ENCODE measurements at regions not wholly inside any gene's neighbourhood (a gene's known extent, or its start where the extent isn't known, plus 50 kb on each side); places are given as distances from the start of the nearest gene placed in this dataset.
A peak's percentile ranks its signal among the peaks of the same experiment; 100 is the strongest.

GRCh38 chr20:22366631-22367030 lies 217.7 kb downstream of the FOXA2 start:
- Histone ChIP-seq H3K27ac (ENCODE audit: low read depth in 1 of 2, low read length in 1 of 2) (no peak overlapping the region), H3K4me3 (no peak overlapping the region), H3K27me3 (ENCODE audit: control insufficient read depth in 3 of 3, insufficient read depth in 3 of 3, low read length in 2 of 3) (peaks cover 0 to 2% (median 0%) of the 10 kb centered on the region in 3 donors), H3K9ac (ENCODE audit: insufficient read depth in 1 of 2, low read length in 2 of 2) (no peak overlapping the region), H3K4me1 (ENCODE audit: control insufficient read depth in 5 of 5, insufficient read depth in 5 of 5, low read length in 5 of 5) (no peaks in the 10 kb centered on the region), H3K9me3 (ENCODE audit: control insufficient read depth in 4 of 4, insufficient read depth in 3 of 4, low read length in 3 of 4) (no peaks in the 10 kb centered on the region), H3K36me3 (ENCODE audit: control insufficient read depth in 4 of 4, insufficient read depth in 4 of 4, low read length in 4 of 4) (no peaks in the 10 kb centered on the region)
- TF ChIP-seq, protein P1, sequence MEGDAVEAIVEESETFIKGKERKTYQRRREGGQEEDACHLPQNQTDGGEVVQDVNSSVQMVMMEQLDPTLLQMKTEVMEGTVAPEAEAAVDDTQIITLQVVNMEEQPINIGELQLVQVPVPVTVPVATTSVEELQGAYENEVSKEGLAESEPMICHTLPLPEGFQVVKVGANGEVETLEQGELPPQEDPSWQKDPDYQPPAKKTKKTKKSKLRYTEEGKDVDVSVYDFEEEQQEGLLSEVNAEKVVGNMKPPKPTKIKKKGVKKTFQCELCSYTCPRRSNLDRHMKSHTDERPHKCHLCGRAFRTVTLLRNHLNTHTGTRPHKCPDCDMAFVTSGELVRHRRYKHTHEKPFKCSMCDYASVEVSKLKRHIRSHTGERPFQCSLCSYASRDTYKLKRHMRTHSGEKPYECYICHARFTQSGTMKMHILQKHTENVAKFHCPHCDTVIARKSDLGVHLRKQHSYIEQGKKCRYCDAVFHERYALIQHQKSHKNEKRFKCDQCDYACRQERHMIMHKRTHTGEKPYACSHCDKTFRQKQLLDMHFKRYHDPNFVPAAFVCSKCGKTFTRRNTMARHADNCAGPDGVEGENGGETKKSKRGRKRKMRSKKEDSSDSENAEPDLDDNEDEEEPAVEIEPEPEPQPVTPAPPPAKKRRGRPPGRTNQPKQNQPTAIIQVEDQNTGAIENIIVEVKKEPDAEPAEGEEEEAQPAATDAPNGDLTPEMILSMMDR (IDR thresholded peaks at IDR 0.05; ENCODE audit: control extremely low read depth, extremely low read depth) = no peak
- DNase-seq = peak in 1 of 3 donors; percentile 34
- no peak for ATAC-seq (ENCODE audit: insufficient read depth, low FRiP score)

DNA sequence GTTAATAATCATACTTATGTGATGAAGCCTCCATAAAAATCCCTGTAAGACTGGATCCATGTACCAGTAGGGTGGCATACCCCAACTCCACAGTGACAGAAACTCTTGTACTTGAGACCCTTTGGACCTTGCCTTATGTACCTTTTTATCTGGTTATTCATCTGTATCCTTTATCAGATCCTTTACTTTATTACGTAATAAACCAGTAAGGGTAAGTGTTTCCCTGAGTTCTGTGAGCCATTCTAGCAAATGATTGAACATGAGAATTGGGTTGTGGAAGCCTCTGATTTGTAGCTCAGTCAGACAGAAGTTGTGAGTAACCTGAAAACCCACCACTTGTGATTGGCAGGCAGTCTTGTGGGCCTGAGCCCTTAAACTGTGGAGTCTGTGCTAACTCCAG lies 229.7 kb downstream of the FOXA2 start:
- Histone ChIP-seq H3K36me3 (ENCODE audit: control insufficient read depth in 4 of 4, insufficient read depth in 4 of 4, low read length in 4 of 4) (no peaks in the 10 kb centered on the region), H3K9me3 (ENCODE audit: control insufficient read depth in 4 of 4, insufficient read depth in 3 of 4, low read length in 3 of 4) (no peaks in the 10 kb centered on the region), H3K27ac (ENCODE audit: low read depth in 1 of 2, low read length in 1 of 2) (no peak overlapping the region), H3K4me1 (ENCODE audit: control insufficient read depth in 5 of 5, insufficient read depth in 5 of 5, low read length in 5 of 5) (no peaks in the 10 kb centered on the region), H3K9ac (ENCODE audit: insufficient read depth in 1 of 2, low read length in 2 of 2) (no peak overlapping the region), H3K27me3 (ENCODE audit: control insufficient read depth in 3 of 3, insufficient read depth in 3 of 3, low read length in 2 of 3) (no peaks in the 10 kb centered on the region), H3K4me3 (no peak overlapping the region)
- DNase-seq (no peak), ATAC-seq (ENCODE audit: insufficient read depth, low FRiP score) (no peak)
- 92 to 100% methylated on average over 1 of the region's 1 CpG for WGBS, 2 donors
- TF ChIP-seq, protein P1 (IDR thresholded peaks at IDR 0.05; ENCODE audit: control extremely low read depth, extremely low read depth) = no peak

GRCh38 chr20:22353586-22353985 lies 230.8 kb downstream of the FOXA2 start:
- H3K4me3 ChIP-seq = no peak overlapping the region
- 81 to 84% methylated on average over 2 of the region's 2 CpGs for WGBS, 2 donors
- H3K9ac ChIP-seq (ENCODE audit: insufficient read depth in 1 of 2, low read length in 2 of 2) = no peak overlapping the region
- H3K36me3 ChIP-seq (ENCODE audit: control insufficient read depth in 4 of 4, insufficient read depth in 4 of 4, low read length in 4 of 4) = no peaks in the 10 kb centered on the region
- DNase-seq (no peak), ATAC-seq (ENCODE audit: insufficient read depth, low FRiP score) (no peak)
- no peak overlapping the region for H3K27ac ChIP-seq (ENCODE audit: low read depth in 1 of 2, low read length in 1 of 2)
- H3K27me3 ChIP-seq (ENCODE audit: control insufficient read depth in 3 of 3, insufficient read depth in 3 of 3, low read length in 2 of 3) = no peaks in the 10 kb centered on the region
- TF ChIP-seq, protein P1 (IDR thresholded peaks at IDR 0.05; ENCODE audit: control extremely low read depth, extremely low read depth) = no peak
- H3K4me1 ChIP-seq (ENCODE audit: control insufficient read depth in 5 of 5, insufficient read depth in 5 of 5, low read length in 5 of 5) = no peaks in the 10 kb centered on the region
- no peaks in the 10 kb centered on the region for H3K9me3 ChIP-seq (ENCODE audit: control insufficient read depth in 4 of 4, insufficient read depth in 3 of 4, low read length in 3 of 4)

DNA sequence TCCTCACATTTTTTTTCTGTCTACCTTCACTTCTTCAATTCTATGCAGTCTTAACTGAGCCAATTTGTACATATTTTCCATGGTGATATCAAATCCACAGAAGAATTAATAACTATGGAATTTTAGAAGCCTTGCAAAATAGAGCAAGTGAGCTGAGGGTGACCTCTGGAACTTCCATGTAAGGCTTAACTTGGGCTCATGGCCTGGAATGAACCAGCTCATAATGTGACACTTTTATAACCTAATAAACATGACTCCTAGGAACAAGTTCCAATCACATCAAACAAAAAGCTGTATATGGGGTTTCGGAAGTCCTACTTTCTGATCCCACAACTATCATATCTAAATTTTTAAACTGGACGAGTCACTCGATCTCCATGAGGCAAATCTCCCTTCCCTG lies 232.4 kb downstream of the FOXA2 start:
- Histone ChIP-seq H3K9me3 (ENCODE audit: control insufficient read depth in 4 of 4, insufficient read depth in 3 of 4, low read length in 3 of 4) (no peaks in the 10 kb centered on the region), H3K36me3 (ENCODE audit: control insufficient read depth in 4 of 4, insufficient read depth in 4 of 4, low read length in 4 of 4) (no peaks in the 10 kb centered on the region), H3K4me3 (no peak overlapping the region), H3K27me3 (ENCODE audit: control insufficient read depth in 3 of 3, insufficient read depth in 3 of 3, low read length in 2 of 3) (no peaks in the 10 kb centered on the region), H3K27ac (ENCODE audit: low read depth in 1 of 2, low read length in 1 of 2) (no peak overlapping the region), H3K4me1 (ENCODE audit: control insufficient read depth in 5 of 5, insufficient read depth in 5 of 5, low read length in 5 of 5) (no peaks in the 10 kb centered on the region), H3K9ac (ENCODE audit: insufficient read depth in 1 of 2, low read length in 2 of 2) (no peak overlapping the region)
- ATAC-seq (ENCODE audit: insufficient read depth, low FRiP score) (no peak), DNase-seq (no peak)
- 90 to 97% methylated on average over 3 of the region's 3 CpGs for WGBS, 2 donors
- TF ChIP-seq, protein P1 (IDR thresholded peaks at IDR 0.05; ENCODE audit: control extremely low read depth, extremely low read depth) = no peak
